HEK293T (cell line): ENCODE measurements at regions not wholly inside any gene's neighbourhood (a gene's known extent, or its start where the extent isn't known, plus 50 kb on each side); places are given as distances from the start of the nearest gene placed in this dataset.

Experiments
- ARNT ChIP-seq: fragments of 450-650 bp; IDR thresholded peaks from 2 replicates; pipeline ENCODE4 v1.6.1; 2017; ENCODE audit warnings: mild to moderate bottlenecking
- CTBP1 ChIP-seq: fragments of 450-650 bp; IDR thresholded peaks from 2 replicates; pipeline ENCODE4 v1.6.1; 2016; ENCODE audit warnings: borderline replicate concordance
- ELF4 ChIP-seq: fragments of 450-650 bp; IDR thresholded peaks from 2 replicates; pipeline ENCODE4 v1.6.1; 2017; ENCODE audit warnings: antibody characterized with exemption
- FOXA1 ChIP-seq: fragments of 450-650 bp; IDR thresholded peaks from 2 replicates; pipeline ENCODE4 v1.6.1; 2016; ENCODE audit warnings: mild to moderate bottlenecking
- FOXK2 ChIP-seq: fragments of 450-650 bp; IDR thresholded peaks from 2 replicates; pipeline ENCODE4 v1.6.1; 2016; ENCODE audit warnings: mild to moderate bottlenecking
- FOXM1 ChIP-seq: fragments of 450-650 bp; IDR thresholded peaks from 2 replicates; pipeline ENCODE4 v1.6.1; 2017; ENCODE audit warnings: mild to moderate bottlenecking, borderline replicate concordance
- L3MBTL2 ChIP-seq: fragments of 450-650 bp; conservative IDR thresholded peaks from 2 replicates; pipeline ENCODE4 v1.6.1; 2016; ENCODE audit warnings: mild to moderate bottlenecking
- NFRKB ChIP-seq: fragments of 450-650 bp; IDR thresholded peaks from 2 replicates; pipeline ENCODE4 v1.6.1; 2016; ENCODE audit warnings: mild to moderate bottlenecking, moderate library complexity
- PKNOX1 ChIP-seq: fragments of 450-650 bp; IDR thresholded peaks from 2 replicates; pipeline ENCODE4 v1.6.1; 2016
- SP1 ChIP-seq: fragments of 450-650 bp; IDR thresholded peaks from 2 replicates; pipeline ENCODE4 v1.6.1; 2017
- SUZ12 ChIP-seq: fragments of 450-650 bp; IDR thresholded peaks from 2 replicates; pipeline ENCODE4 v1.6.1; 2016; ENCODE audit warnings: mild to moderate bottlenecking
- TARDBP ChIP-seq: fragments of 450-650 bp; IDR thresholded peaks from 2 replicates; pipeline ENCODE4 v1.6.1; 2016
- ZNF384 ChIP-seq: fragments of 450-650 bp; IDR thresholded peaks from 2 replicates; pipeline ENCODE4 v1.6.1; 2016

- TF ChIP-seq SP1 (no peak), FOXM1 (no peak), SUZ12 (no peak), ZNF384 (no peak), L3MBTL2 (no peak), FOXK2 (no peak), CTBP1 (no peak), ELF4 (no peak), ARNT (no peak), NFRKB (no peak), FOXA1 (no peak), PKNOX1 (no peak), TARDBP (no peak)
These were observed 67.0 kb upstream of the CFAP46 start for GRCh38 chr10:133009218-133009950.
